B cell (primary cell): ENCODE measurements at regions not wholly inside any gene's neighbourhood (a gene's known extent, or its start where the extent isn't known, plus 50 kb on each side); places are given as distances from the start of the nearest gene placed in this dataset.

Source experiments
- ATAC-seq: fragments of 200-7000 bp; cut with Tn5 transposase; one replicate; pipeline ENCODE4 v1.10.0; 2021; ENCODE audit warnings: low read depth, mild to moderate bottlenecking, moderate number of reproducible peaks, moderate library complexity
- CTCF ChIA-PET: fragments of 350-600 bp; sonication (Branson Sonifier 250); formaldehyde crosslinking; loops from one replicate; lab custom pipeline; 2021; ENCODE audit warnings: antibody characterized with exemption, inconsistent platforms; lab: Charles Lee
- POLR2A ChIA-PET: fragments of 350-600 bp; sonication (Branson Sonifier 250); formaldehyde crosslinking; loops from one replicate; lab custom pipeline; 2021; ENCODE audit warnings: antibody characterized with exemption; lab: Charles Lee
- DNase-seq: peaks from one replicate; pipeline ENCODE4 v3.0.0; 2013
- H2AFZ ChIP-seq: 2 replicates; pipeline ENCODE4 v1.6.1; 2012; ENCODE audit warnings: mild to moderate bottlenecking, low read depth, low read length; ENCODE audit not compliant: insufficient read depth, poor library complexity, severe bottlenecking
- H3K27ac ChIP-seq, 2 donors: 1 replicate in 1 of 2; 2 replicates in 1 of 2; pipeline ENCODE4 v1.5.1; 2012 to 2013; ENCODE audit warnings: low read length in 2 of 2, mild to moderate bottlenecking in 2 of 2, moderate library complexity in 1 of 2
- H3K27me3 ChIP-seq, 4 experiments: fragments of 200-600 bp in 1 of 4; sonication (generic) in 1 of 4; replicated peaks in 1 of 4; 1 replicate in 2 of 4; 2 replicates in 2 of 4; pipeline versions ENCODE4 v1.6.1 to v1.7.0; 2013 to 2016; ENCODE audit warnings: low read length in 3 of 4, mild to moderate bottlenecking in 2 of 4, mixed read lengths in 1 of 4, moderate library complexity in 1 of 4; ENCODE audit not compliant: insufficient read depth in 4 of 4, control insufficient read depth in 3 of 4; ENCODE audit errors: control extremely low read depth in 1 of 4
- H3K36me3 ChIP-seq, 2 experiments: replicated peaks in 1 of 2; 1 replicate in 1 of 2; 2 replicates in 1 of 2; pipeline versions ENCODE4 v1.6.1 to v1.7.1; 2013; ENCODE audit warnings: low read length in 1 of 2; ENCODE audit not compliant: insufficient read depth in 2 of 2, control insufficient read depth in 1 of 2; ENCODE audit errors: control extremely low read depth in 1 of 2, extremely low read depth in 1 of 2
- H3K4me1 ChIP-seq, 2 donors: fragments of 200-600 bp in 1 of 2; sonication (generic) in 1 of 2; 1 replicate in 1 of 2; 2 replicates in 1 of 2; pipeline versions ENCODE4 v1.5.1 to v1.6.1; 2013 to 2017; ENCODE audit warnings: low read length in 2 of 2; ENCODE audit not compliant: control insufficient read depth in 2 of 2, insufficient read depth in 2 of 2
- H3K4me2 ChIP-seq: replicated peaks from 2 replicates; pipeline ENCODE3; 2012; ENCODE audit warnings: mild to moderate bottlenecking, low read depth, low read length; ENCODE audit not compliant: poor library complexity, severe bottlenecking
- H3K4me3 ChIP-seq, 5 experiments: fragments of 200-600 bp in 1 of 5; sonication (generic) in 1 of 5; 1 replicate in 3 of 5; 2 replicates in 2 of 5; pipeline versions ENCODE4 v1.5.1 to v1.7.0; 2011 to 2016; ENCODE audit warnings: low read length in 4 of 5, mild to moderate bottlenecking in 4 of 5, low read depth in 2 of 5, control low read depth in 1 of 5, moderate library complexity in 1 of 5; ENCODE audit not compliant: insufficient read depth in 1 of 5; ENCODE audit errors: control extremely low read depth in 1 of 5, extremely low read depth in 1 of 5
- H3K79me2 ChIP-seq: fragments of 200-600 bp; sonication (generic); one replicate; pipeline ENCODE4 v1.6.0; 2016; ENCODE audit warnings: low read length; ENCODE audit not compliant: control insufficient read depth, insufficient read depth
- H3K9ac ChIP-seq: fragments of 200-600 bp; sonication (generic); 2 replicates; pipeline ENCODE4 v1.6.1; 2017; ENCODE audit warnings: mild to moderate bottlenecking, low read length, moderate library complexity
- H3K9me3 ChIP-seq, 3 donors: one replicate each; pipeline versions ENCODE4 v1.6.1 to v1.7.1; 2013; ENCODE audit warnings: low read length in 2 of 3; ENCODE audit not compliant: control insufficient read depth in 2 of 3, insufficient read depth in 1 of 3; ENCODE audit errors: control extremely low read depth in 1 of 3
- H4K20me1 ChIP-seq: 2 replicates; pipeline ENCODE4 v1.6.0; 2012; ENCODE audit warnings: mild to moderate bottlenecking, low read length; ENCODE audit not compliant: insufficient read depth, control insufficient read depth, poor library complexity, severe bottlenecking
- H3K27ac Mint-ChIP-seq: one replicate; pipeline ENCODE4 v1.8.0; 2021; ENCODE audit warnings: mixed read lengths
- H3K27me3 Mint-ChIP-seq: one replicate; pipeline ENCODE4 v1.8.0; 2021; ENCODE audit warnings: mixed read lengths
- H3K4me1 Mint-ChIP-seq: one replicate; pipeline ENCODE4 v1.8.0; 2021; ENCODE audit warnings: mixed read lengths
- H3K4me3 Mint-ChIP-seq: one replicate; pipeline ENCODE4 v1.8.0; 2021; ENCODE audit warnings: mixed read lengths
- H3K9me3 Mint-ChIP-seq: one replicate; pipeline ENCODE4 v1.8.0; 2022; ENCODE audit warnings: mixed read lengths; ENCODE audit not compliant: insufficient read depth
- EZH2 ChIP-seq: IDR thresholded peaks from 2 replicates; pipeline ENCODE4 v1.6.1; 2012; ENCODE audit warnings: borderline replicate concordance, low read depth, mild to moderate bottlenecking, moderate library complexity, low read length; ENCODE audit not compliant: insufficient read depth, poor library complexity, severe bottlenecking
- WGBS: methylation state at CpG from one replicate; pipeline ENCODE4 v1.1.5; 2013; ENCODE audit warnings: missing lambda C conversion rate; ENCODE audit not compliant: insufficient coverage; 5-methylcytosine and 5-hydroxymethylcytosine counted together
- intact Hi-C: fragments of 100-400 bp; cut with micrococcal nuclease; formaldehyde crosslinking; loops from one replicate; pipeline ENCODE4 v1.10.0; 2022
- TF ChIP-seq, protein P1 (sequence below): fragments of 200-600 bp; IDR thresholded peaks from one replicate; pipeline ENCODE4 v1.8.0; 2022; ENCODE audit warnings: antibody characterized with exemption, mild to moderate bottlenecking

GRCh38 chr15:60125334-60125733 lies 121.2 kb downstream of the FOXB1 start:
- 84% methylated on average over 6 of the region's 7 CpGs for WGBS
- peaks cover 7 to 9% of the 10 kb centered on the region in 2 donors for H3K4me1 ChIP-seq
- intact Hi-C loops, result no loop called here
- CTCF ChIA-PET, result interaction anchor here (1.3 kb wide), 1 partner anchor 207 kb away, joined by 4 read pairs; no protein-coding TSS in a partner anchor
- H3K9me3 ChIP-seq, result no peaks in the 10 kb centered on the region
- H4K20me1 ChIP-seq, result no peaks in the 10 kb centered on the region
- DNase-seq, result no peak
- Mint-ChIP-seq H3K27ac (no peak overlapping the region), H3K27me3 (no peaks in the 10 kb centered on the region), H3K9me3 (no peaks in the 10 kb centered on the region), H3K4me1 (peaks cover 19% of the 10 kb centered on the region), H3K4me3 (no peak overlapping the region)
- no peak overlapping the region for H3K4me3 ChIP-seq
- H3K4me2 ChIP-seq, result no peak overlapping the region
- TF ChIP-seq, protein P1, sequence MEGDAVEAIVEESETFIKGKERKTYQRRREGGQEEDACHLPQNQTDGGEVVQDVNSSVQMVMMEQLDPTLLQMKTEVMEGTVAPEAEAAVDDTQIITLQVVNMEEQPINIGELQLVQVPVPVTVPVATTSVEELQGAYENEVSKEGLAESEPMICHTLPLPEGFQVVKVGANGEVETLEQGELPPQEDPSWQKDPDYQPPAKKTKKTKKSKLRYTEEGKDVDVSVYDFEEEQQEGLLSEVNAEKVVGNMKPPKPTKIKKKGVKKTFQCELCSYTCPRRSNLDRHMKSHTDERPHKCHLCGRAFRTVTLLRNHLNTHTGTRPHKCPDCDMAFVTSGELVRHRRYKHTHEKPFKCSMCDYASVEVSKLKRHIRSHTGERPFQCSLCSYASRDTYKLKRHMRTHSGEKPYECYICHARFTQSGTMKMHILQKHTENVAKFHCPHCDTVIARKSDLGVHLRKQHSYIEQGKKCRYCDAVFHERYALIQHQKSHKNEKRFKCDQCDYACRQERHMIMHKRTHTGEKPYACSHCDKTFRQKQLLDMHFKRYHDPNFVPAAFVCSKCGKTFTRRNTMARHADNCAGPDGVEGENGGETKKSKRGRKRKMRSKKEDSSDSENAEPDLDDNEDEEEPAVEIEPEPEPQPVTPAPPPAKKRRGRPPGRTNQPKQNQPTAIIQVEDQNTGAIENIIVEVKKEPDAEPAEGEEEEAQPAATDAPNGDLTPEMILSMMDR, result no peak
- no peak for TF ChIP-seq EZH2
- H3K27ac ChIP-seq, result no peak overlapping the region
- no peaks in the 10 kb centered on the region for H3K36me3 ChIP-seq
- H3K9ac ChIP-seq, result no peak overlapping the region
- H3K27me3 ChIP-seq, result no peaks in the 10 kb centered on the region
- no peak overlapping the region for H2AFZ ChIP-seq
- POLR2A ChIA-PET, result no interaction called here
- H3K79me2 ChIP-seq, result no peaks in the 10 kb centered on the region
- no peak for ATAC-seq

DNA sequence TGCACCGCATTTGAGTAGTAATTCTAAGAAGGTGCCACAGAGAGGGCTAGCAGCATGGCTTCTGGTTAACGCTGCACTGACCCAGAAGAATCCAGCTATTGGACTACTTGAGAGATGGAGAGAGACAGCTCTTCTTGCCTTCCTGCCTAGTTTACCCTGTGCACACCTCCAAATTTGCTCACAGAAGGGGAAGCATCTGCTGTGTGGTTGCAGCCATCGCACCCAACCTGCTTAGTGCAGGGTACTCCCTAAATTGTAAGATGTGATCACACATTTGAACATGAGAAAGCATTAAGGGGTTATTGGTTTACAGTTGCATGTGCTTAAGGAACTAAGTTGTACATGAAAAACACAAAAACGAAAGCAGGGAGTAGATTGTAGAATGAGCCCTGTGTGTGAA lies 122.1 kb downstream of the FOXB1 start:
- Histone ChIP-seq H3K27me3 (no peaks in the 10 kb centered on the region), H3K9me3 (no peaks in the 10 kb centered on the region), H3K27ac (no peak overlapping the region), H3K79me2 (no peaks in the 10 kb centered on the region), H3K4me2 (no peak overlapping the region), H3K4me1 (peaks cover 7 to 9% of the 10 kb centered on the region in 2 donors), H2AFZ (peak overlapping the region; percentile 49), H3K36me3 (no peaks in the 10 kb centered on the region), H3K4me3 (no peak overlapping the region), H4K20me1 (no peaks in the 10 kb centered on the region), H3K9ac (no peak overlapping the region)
- DNase-seq, result no peak
- Mint-ChIP-seq H3K4me3 (peak overlapping the region; percentile 12), H3K27ac (no peak overlapping the region), H3K27me3 (no peaks in the 10 kb centered on the region), H3K4me1 (peaks cover 19% of the 10 kb centered on the region), H3K9me3 (no peaks in the 10 kb centered on the region)
- TF ChIP-seq EZH2, result no peak
- TF ChIP-seq, protein P1, result no peak
- no peak for ATAC-seq
- CTCF ChIA-PET, result interaction anchor here (1.3 kb wide), 1 partner anchor 208 kb away, joined by 4 read pairs; no protein-coding TSS in a partner anchor
- POLR2A ChIA-PET, result no interaction called here
- intact Hi-C loops, result no loop called here
- 29% methylated on average over 1 of the region's 4 CpGs for WGBS
